Endothelial cell of umbilical vein (primary cell): ENCODE measurements at regions not wholly inside any gene's neighbourhood (a gene's known extent, or its start where the extent isn't known, plus 50 kb on each side); places are given as distances from the start of the nearest gene placed in this dataset.

ENCODE experiments used
- BruUV-seq: library from RNA; stranded (reverse); fragments of 400-500 nt; replicated peaks from 2 replicates; lab custom pipeline; 2021; lab: Mats Ljungman, UMichigan
- CTCF ChIA-PET: fragments of 300-600, 350-600 bp; sonication (Branson Sonifier 250); formaldehyde crosslinking; loops from one replicate; lab custom pipeline; 2021; ENCODE audit warnings: antibody characterized with exemption, inconsistent platforms; lab: Charles Lee
- POLR2A ChIA-PET: fragments of 300-600, 350-600 bp; sonication (Branson Sonifier 250); formaldehyde crosslinking; loops from one replicate; lab custom pipeline; 2021; ENCODE audit warnings: antibody characterized with exemption, inconsistent platforms; lab: Charles Lee
- DNase-seq: peaks from one replicate; pipeline ENCODE4 v3.0.0-alpha.2; 2011; ENCODE audit warnings: low read depth, low spot score
- FAIRE-seq: peaks from 2 replicates; lab custom pipeline; 2011; peaks lifted over from hg19 to GRCh38; lab: Jason Lieb, UNC
- H2AFZ ChIP-seq: 2 replicates; pipeline ENCODE4 v1.6.0; 2012; ENCODE audit warnings: low read depth, low read length, control low read depth, inconsistent platforms
- H3K27ac ChIP-seq: 2 replicates; pipeline ENCODE4 v1.5.1; 2011; ENCODE audit warnings: low read depth, mild to moderate bottlenecking, control low read depth, low read length, moderate library complexity; ENCODE audit not compliant: insufficient read depth
- H3K27me3 ChIP-seq, 2 experiments: 2 replicates each; pipeline versions ENCODE4 v1.6.0 to v1.6.1; 2011; ENCODE audit warnings: low read length in 2 of 2, mixed read lengths in 1 of 2; ENCODE audit not compliant: control insufficient read depth in 2 of 2, insufficient read depth in 2 of 2
- H3K36me3 ChIP-seq, 2 experiments: 2 replicates in 1 of 2; 3 replicates in 1 of 2; pipeline ENCODE4 v1.5.1; 2011; ENCODE audit warnings: low read length in 2 of 2, mild to moderate bottlenecking in 1 of 2, moderate library complexity in 1 of 2; ENCODE audit not compliant: control insufficient read depth in 2 of 2, insufficient read depth in 2 of 2; ENCODE audit errors: extremely low read depth in 1 of 2
- H3K4me1 ChIP-seq: 3 replicates; pipeline ENCODE4 v1.5.1; 2011; ENCODE audit warnings: mild to moderate bottlenecking, low read length; ENCODE audit not compliant: control insufficient read depth, insufficient read depth; ENCODE audit errors: extremely low read depth
- H3K4me2 ChIP-seq: 2 replicates; pipeline ENCODE4 v1.6.1; 2011; ENCODE audit warnings: low read length, control low read depth, mixed read lengths; ENCODE audit not compliant: insufficient read depth
- H3K4me3 ChIP-seq, 3 experiments: fragments of 200-600 bp in 1 of 3; sonication (generic), shearing (Covaris generic) in 1 of 3; replicated peaks in 1 of 3; 2 replicates each; pipeline ENCODE4 v1.5.1; 2011 to 2016; ENCODE audit warnings: control low read depth in 3 of 3, low read length in 3 of 3, mild to moderate bottlenecking in 2 of 3, inconsistent platforms in 1 of 3, low read depth in 1 of 3, moderate library complexity in 1 of 3; ENCODE audit not compliant: insufficient read depth in 1 of 3
- H3K79me2 ChIP-seq: 2 replicates; pipeline ENCODE4 v1.6.0; 2012; ENCODE audit warnings: low read length, inconsistent platforms; ENCODE audit not compliant: control insufficient read depth, insufficient read depth
- H3K9ac ChIP-seq: replicated peaks from 2 replicates; pipeline ENCODE3; 2011; ENCODE audit warnings: low read length, control low read depth; ENCODE audit not compliant: insufficient read depth; ENCODE audit errors: extremely low read depth
- H3K9me1 ChIP-seq: replicated peaks from 3 replicates; pipeline ENCODE4 v1.6.0; 2011; ENCODE audit warnings: mild to moderate bottlenecking, low read length; ENCODE audit not compliant: control insufficient read depth, insufficient read depth; ENCODE audit errors: extremely low read depth
- H3K9me3 ChIP-seq: replicated peaks from 2 replicates; pipeline ENCODE4 v1.5.1; 2012; ENCODE audit warnings: low read length, inconsistent platforms; ENCODE audit not compliant: control insufficient read depth, insufficient read depth
- H4K20me1 ChIP-seq: replicated peaks from 2 replicates; pipeline ENCODE3; 2011; ENCODE audit warnings: mild to moderate bottlenecking, low read length; ENCODE audit not compliant: control insufficient read depth, insufficient read depth; ENCODE audit errors: extremely low read depth
- EZH2 ChIP-seq: IDR thresholded peaks from 2 replicates; pipeline ENCODE4 v1.6.1; 2012; ENCODE audit warnings: borderline replicate concordance, low read depth, mild to moderate bottlenecking, moderate library complexity, low read length, inconsistent platforms; ENCODE audit not compliant: severe bottlenecking
- FOS ChIP-seq: IDR thresholded peaks from 2 replicates; pipeline ENCODE4 v1.6.1; 2011; ENCODE audit warnings: mild to moderate bottlenecking, low read length, moderate library complexity, borderline replicate concordance; ENCODE audit not compliant: insufficient read depth
- GATA2 ChIP-seq: IDR thresholded peaks from 2 replicates; pipeline ENCODE4 v1.7.0; 2011; ENCODE audit warnings: low read depth, mild to moderate bottlenecking, moderate library complexity, mixed read lengths, low read length; ENCODE audit not compliant: insufficient read length, insufficient read depth
- JUN ChIP-seq: IDR thresholded peaks from 2 replicates; pipeline ENCODE4 v1.6.1; 2011; ENCODE audit warnings: borderline replicate concordance, low read depth; ENCODE audit not compliant: insufficient read length, insufficient read depth
- MYC ChIP-seq: IDR thresholded peaks from one replicate; pipeline ENCODE4 v1.6.1; 2011; ENCODE audit warnings: mild to moderate bottlenecking, low read depth, low read length
- POLR2A ChIP-seq: IDR thresholded peaks from 2 replicates; pipeline ENCODE4 v1.6.1; 2012; ENCODE audit warnings: low read depth, mild to moderate bottlenecking, control low read depth, low read length
- POLR2AphosphoS5 ChIP-seq: IDR thresholded peaks from 2 replicates; pipeline ENCODE4 v1.6.1; 2012; ENCODE audit warnings: low read depth, mild to moderate bottlenecking, control low read depth, low read length, moderate library complexity; ENCODE audit not compliant: insufficient read depth
- dilution Hi-C: fragments of 300-500 bp; cut with MboI; formaldehyde crosslinking; loops from one replicate; pipeline ENCODE4 v1.15.0; 2019; ENCODE audit warnings: low sequenced_read_pairs; ENCODE audit not compliant: extremely low pct_ligation_motif_present
- intact Hi-C: fragments of 100-400 bp; cut with micrococcal nuclease; formaldehyde crosslinking; loops from one replicate; pipeline ENCODE4 v1.10.0; 2022
- TF ChIP-seq, protein P1 (sequence below): IDR thresholded peaks from 2 replicates; pipeline ENCODE4 v1.6.1; 2011; ENCODE audit not compliant: insufficient read depth, insufficient read length
- TF ChIP-seq, protein P2 (sequence below), 2 donors: IDR thresholded peaks; 1 replicate in 1 of 2; 2 replicates in 1 of 2; pipeline ENCODE4 v1.5.1; 2011; ENCODE audit warnings: low read length in 2 of 2, mild to moderate bottlenecking in 2 of 2, moderate library complexity in 2 of 2, control low read depth in 1 of 2, inconsistent platforms in 1 of 2, low read depth in 1 of 2; ENCODE audit not compliant: insufficient read depth in 1 of 2; ENCODE audit errors: extremely low read depth in 1 of 2

DNA sequence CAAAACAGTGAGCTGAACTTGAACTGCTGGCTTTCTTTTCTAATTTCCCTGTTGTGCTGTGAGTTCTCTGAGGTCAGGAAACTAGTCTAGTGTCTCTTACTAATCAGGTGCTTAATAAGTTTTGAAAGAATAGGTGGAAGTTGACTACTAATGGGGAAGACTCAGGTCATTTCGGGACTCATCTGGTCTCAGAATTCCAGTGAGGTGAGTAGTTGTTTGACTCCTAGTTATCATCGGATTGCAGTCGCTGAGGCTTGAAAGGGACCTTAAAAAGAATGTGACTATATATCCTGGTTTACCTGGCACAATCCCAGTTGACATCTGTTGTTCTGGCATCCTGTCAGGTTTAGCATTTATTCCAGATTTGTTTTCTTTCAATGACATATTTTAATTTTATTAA lies 81.4 kb upstream of the SPAG17 start:
- intact Hi-C loops, result no loop called here
- H4K20me1 ChIP-seq, result no peaks in the 10 kb centered on the region
- DNase-seq (no peak), FAIRE-seq (no peak)
- TF ChIP-seq EZH2, result no peak
- TF ChIP-seq POLR2AphosphoS5, result no peak
- no peak for TF ChIP-seq MYC
- TF ChIP-seq, protein P1, sequence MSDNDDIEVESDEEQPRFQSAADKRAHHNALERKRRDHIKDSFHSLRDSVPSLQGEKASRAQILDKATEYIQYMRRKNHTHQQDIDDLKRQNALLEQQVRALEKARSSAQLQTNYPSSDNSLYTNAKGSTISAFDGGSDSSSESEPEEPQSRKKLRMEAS, result no peak
- TF ChIP-seq, protein P2, sequence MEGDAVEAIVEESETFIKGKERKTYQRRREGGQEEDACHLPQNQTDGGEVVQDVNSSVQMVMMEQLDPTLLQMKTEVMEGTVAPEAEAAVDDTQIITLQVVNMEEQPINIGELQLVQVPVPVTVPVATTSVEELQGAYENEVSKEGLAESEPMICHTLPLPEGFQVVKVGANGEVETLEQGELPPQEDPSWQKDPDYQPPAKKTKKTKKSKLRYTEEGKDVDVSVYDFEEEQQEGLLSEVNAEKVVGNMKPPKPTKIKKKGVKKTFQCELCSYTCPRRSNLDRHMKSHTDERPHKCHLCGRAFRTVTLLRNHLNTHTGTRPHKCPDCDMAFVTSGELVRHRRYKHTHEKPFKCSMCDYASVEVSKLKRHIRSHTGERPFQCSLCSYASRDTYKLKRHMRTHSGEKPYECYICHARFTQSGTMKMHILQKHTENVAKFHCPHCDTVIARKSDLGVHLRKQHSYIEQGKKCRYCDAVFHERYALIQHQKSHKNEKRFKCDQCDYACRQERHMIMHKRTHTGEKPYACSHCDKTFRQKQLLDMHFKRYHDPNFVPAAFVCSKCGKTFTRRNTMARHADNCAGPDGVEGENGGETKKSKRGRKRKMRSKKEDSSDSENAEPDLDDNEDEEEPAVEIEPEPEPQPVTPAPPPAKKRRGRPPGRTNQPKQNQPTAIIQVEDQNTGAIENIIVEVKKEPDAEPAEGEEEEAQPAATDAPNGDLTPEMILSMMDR (IDR thresholded peaks at IDR 0.05; ENCODE audit: extremely low read depth in 1 of 2, insufficient read depth in 1 of 2, low read depth in 1 of 2, low read length in 2 of 2), result no peak
- TF ChIP-seq FOS, result no peak
- no peak for TF ChIP-seq POLR2A
- no peak for TF ChIP-seq GATA2
- no peak for TF ChIP-seq JUN
- dilution Hi-C loops, result no loop called here
- no peaks in the 10 kb centered on the region for H3K9me3 ChIP-seq
- ChIA-PET CTCF (no interaction called here), POLR2A (no interaction called here)
- no peak overlapping the region for H3K27ac ChIP-seq
- BruUV-seq, result no TSS peak
- H3K4me2 ChIP-seq, result no peak overlapping the region
- no peaks in the 10 kb centered on the region for H3K79me2 ChIP-seq
- no peak overlapping the region for H3K4me3 ChIP-seq
- H3K9ac ChIP-seq, result no peak overlapping the region
- no peaks in the 10 kb centered on the region for H3K36me3 ChIP-seq
- no peak overlapping the region for H2AFZ ChIP-seq
- no peaks in the 10 kb centered on the region for H3K27me3 ChIP-seq
- no peaks in the 10 kb centered on the region for H3K9me1 ChIP-seq
- no peaks in the 10 kb centered on the region for H3K4me1 ChIP-seq
